Ishikawa (cell line): ENCODE measurements at regions not wholly inside any gene's neighbourhood (a gene's known extent, or its start where the extent isn't known, plus 50 kb on each side); places are given as distances from the start of the nearest gene placed in this dataset.

Source experiments
- EGR1 ChIP-seq: IDR thresholded peaks from 2 replicates; pipeline ENCODE4 v1.6.1; 2012
- EP300 ChIP-seq: IDR thresholded peaks from 2 replicates; pipeline ENCODE4 v1.6.1; 2012; ENCODE audit warnings: borderline replicate concordance
- FOXM1 ChIP-seq: IDR thresholded peaks from 2 replicates; pipeline ENCODE4 v1.6.1; 2012; ENCODE audit warnings: low read depth, borderline replicate concordance
- MAX ChIP-seq: IDR thresholded peaks from 2 replicates; pipeline ENCODE4 v1.6.1; 2012
- REST ChIP-seq: IDR thresholded peaks from 2 replicates; pipeline ENCODE4 v1.6.1; 2012; ENCODE audit warnings: low read depth, mild to moderate bottlenecking
- TAF1 ChIP-seq: IDR thresholded peaks from 2 replicates; pipeline ENCODE4 v1.6.1; 2012; ENCODE audit warnings: low read depth, mild to moderate bottlenecking
- TCF12 ChIP-seq: IDR thresholded peaks from 2 replicates; pipeline ENCODE4 v1.6.1; 2012; ENCODE audit warnings: low read depth

GRCh38 chr13:93108111-93108601, 118.5 kb upstream of the GPC6 start:
- TF ChIP-seq TAF1 = no peak
- no peak for TF ChIP-seq EP300
- TF ChIP-seq EGR1 = no peak
- TF ChIP-seq REST = no peak
- TF ChIP-seq FOXM1 = no peak
- TF ChIP-seq TCF12 = no peak
- no peak for TF ChIP-seq MAX
